ENCODE measurements at regions not wholly inside any gene's neighbourhood (a gene's known extent, or its start where the extent isn't known, plus 50 kb on each side); places are given as distances from the start of the nearest gene placed in this dataset.

DNA sequence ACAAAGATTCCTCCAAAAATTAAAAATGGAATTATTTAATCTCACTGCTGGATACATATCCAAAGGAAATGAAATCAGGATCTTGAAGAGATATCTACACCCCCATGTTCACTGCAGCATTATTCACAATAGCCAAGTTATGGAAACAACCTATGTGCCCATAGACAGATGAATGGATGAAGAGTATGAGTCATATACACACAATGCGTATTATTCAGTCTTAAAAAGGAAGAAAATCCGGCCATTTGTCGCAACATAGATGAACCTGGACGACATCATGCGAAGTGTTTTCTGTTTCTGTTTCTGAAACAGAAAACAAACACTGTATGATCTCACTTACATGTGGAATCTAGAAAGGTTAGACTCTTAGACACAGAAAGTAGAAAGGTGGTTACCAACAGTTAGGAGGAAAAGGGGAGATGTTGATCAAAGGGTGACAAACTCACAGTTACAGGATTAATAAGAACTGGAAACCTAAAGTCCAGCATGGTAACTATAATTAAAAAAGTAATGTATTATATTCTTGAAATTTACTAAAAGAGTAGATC, 87.8 kb upstream of the ERBB4 start:
- TF ChIP-seq, protein P1, sequence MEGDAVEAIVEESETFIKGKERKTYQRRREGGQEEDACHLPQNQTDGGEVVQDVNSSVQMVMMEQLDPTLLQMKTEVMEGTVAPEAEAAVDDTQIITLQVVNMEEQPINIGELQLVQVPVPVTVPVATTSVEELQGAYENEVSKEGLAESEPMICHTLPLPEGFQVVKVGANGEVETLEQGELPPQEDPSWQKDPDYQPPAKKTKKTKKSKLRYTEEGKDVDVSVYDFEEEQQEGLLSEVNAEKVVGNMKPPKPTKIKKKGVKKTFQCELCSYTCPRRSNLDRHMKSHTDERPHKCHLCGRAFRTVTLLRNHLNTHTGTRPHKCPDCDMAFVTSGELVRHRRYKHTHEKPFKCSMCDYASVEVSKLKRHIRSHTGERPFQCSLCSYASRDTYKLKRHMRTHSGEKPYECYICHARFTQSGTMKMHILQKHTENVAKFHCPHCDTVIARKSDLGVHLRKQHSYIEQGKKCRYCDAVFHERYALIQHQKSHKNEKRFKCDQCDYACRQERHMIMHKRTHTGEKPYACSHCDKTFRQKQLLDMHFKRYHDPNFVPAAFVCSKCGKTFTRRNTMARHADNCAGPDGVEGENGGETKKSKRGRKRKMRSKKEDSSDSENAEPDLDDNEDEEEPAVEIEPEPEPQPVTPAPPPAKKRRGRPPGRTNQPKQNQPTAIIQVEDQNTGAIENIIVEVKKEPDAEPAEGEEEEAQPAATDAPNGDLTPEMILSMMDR (IDR thresholded peaks at IDR 0.05): no peak
- TF ChIP-seq, protein P2, sequence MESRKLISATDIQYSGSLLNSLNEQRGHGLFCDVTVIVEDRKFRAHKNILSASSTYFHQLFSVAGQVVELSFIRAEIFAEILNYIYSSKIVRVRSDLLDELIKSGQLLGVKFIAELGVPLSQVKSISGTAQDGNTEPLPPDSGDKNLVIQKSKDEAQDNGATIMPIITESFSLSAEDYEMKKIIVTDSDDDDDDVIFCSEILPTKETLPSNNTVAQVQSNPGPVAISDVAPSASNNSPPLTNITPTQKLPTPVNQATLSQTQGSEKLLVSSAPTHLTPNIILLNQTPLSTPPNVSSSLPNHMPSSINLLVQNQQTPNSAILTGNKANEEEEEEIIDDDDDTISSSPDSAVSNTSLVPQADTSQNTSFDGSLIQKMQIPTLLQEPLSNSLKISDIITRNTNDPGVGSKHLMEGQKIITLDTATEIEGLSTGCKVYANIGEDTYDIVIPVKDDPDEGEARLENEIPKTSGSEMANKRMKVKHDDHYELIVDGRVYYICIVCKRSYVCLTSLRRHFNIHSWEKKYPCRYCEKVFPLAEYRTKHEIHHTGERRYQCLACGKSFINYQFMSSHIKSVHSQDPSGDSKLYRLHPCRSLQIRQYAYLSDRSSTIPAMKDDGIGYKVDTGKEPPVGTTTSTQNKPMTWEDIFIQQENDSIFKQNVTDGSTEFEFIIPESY (IDR thresholded peaks at IDR 0.05; ENCODE audit: borderline replicate concordance, low read depth): no peak
- TF ChIP-seq POLR2AphosphoS5 (IDR thresholded peaks at IDR 0.05; ENCODE audit: low read depth, low read length) (no peak), TAF1 (IDR thresholded peaks at IDR 0.05; ENCODE audit: borderline replicate concordance, low read depth, low read length) (no peak), FOXM1 (IDR thresholded peaks at IDR 0.05; ENCODE audit: low read depth) (no peak), EZH2phosphoT487 (IDR thresholded peaks at IDR 0.05; ENCODE audit: borderline replicate concordance, low read depth) (no peak), YY1 (IDR thresholded peaks at IDR 0.05; ENCODE audit: low read depth) (no peak), SMC3 (IDR thresholded peaks at IDR 0.05; ENCODE audit: low read depth, low read length) (no peak), SIN3A (IDR thresholded peaks at IDR 0.05; ENCODE audit: borderline replicate concordance, low read depth, low read length) (no peak), RAD21 (IDR thresholded peaks at IDR 0.05; ENCODE audit: low read length) (no peak)
- TF ChIP-seq, protein P3, sequence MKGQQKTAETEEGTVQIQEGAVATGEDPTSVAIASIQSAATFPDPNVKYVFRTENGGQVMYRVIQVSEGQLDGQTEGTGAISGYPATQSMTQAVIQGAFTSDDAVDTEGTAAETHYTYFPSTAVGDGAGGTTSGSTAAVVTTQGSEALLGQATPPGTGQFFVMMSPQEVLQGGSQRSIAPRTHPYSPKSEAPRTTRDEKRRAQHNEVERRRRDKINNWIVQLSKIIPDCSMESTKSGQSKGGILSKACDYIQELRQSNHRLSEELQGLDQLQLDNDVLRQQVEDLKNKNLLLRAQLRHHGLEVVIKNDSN (IDR thresholded peaks at IDR 0.05; ENCODE audit: borderline replicate concordance, low read depth): no peak
- TF ChIP-seq, protein P4, sequence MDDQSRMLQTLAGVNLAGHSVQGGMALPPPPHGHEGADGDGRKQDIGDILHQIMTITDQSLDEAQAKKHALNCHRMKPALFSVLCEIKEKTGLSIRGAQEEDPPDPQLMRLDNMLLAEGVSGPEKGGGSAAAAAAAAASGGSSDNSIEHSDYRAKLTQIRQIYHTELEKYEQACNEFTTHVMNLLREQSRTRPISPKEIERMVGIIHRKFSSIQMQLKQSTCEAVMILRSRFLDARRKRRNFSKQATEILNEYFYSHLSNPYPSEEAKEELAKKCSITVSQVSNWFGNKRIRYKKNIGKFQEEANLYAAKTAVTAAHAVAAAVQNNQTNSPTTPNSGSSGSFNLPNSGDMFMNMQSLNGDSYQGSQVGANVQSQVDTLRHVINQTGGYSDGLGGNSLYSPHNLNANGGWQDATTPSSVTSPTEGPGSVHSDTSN (IDR thresholded peaks at IDR 0.05): no peak
